Liver (tissue), 3 donors: ENCODE measurements at regions not wholly inside any gene's neighbourhood (a gene's known extent, or its start where the extent isn't known, plus 50 kb on each side); places are given as distances from the start of the nearest gene placed in this dataset.

Source experiments
- ATF3 ChIP-seq: IDR thresholded peaks from 2 replicates; pipeline ENCODE4 v1.6.1; 2016; ENCODE audit warnings: antibody characterized with exemption
- CTCF ChIP-seq: fragments of 150-350 bp; IDR thresholded peaks from 2 replicates; pipeline ENCODE4 v1.5.1; 2017; ENCODE audit warnings: improper control_type of control experiment, low read depth, low read length; ENCODE audit not compliant: missing input control
- EGR1 ChIP-seq, 2 donors: IDR thresholded peaks; 2 replicates each; pipeline ENCODE4 v1.6.1; 2016 to 2018; ENCODE audit warnings: antibody characterized with exemption in 2 of 2, low read depth in 2 of 2
- RAD21 ChIP-seq, 2 donors: IDR thresholded peaks; 2 replicates each; pipeline ENCODE4 v1.6.1; 2016; ENCODE audit warnings: antibody characterized with exemption in 2 of 2, mild to moderate bottlenecking in 2 of 2
- REST ChIP-seq: IDR thresholded peaks from 2 replicates; pipeline ENCODE4 v1.6.1; 2016; ENCODE audit warnings: antibody characterized with exemption, mild to moderate bottlenecking
- donor health status: healthy.
- donor health status: healthy.

- peak; percentile 29 for TF ChIP-seq CTCF
- peak; percentile 64 to 82 for TF ChIP-seq RAD21 (IDR thresholded peaks at IDR 0.05)
- no peak for TF ChIP-seq EGR1 (IDR thresholded peaks at IDR 0.05; ENCODE audit: low read depth in 2 of 2)
- no peak for TF ChIP-seq REST
- no peak for TF ChIP-seq ATF3
These were observed 179.0 kb upstream of the IGF1 start for GRCh38 chr12:102659200-102659911.
